Activated gamma-delta T cell treated with anti-CD3 and anti-CD28 coated beads, Interleukin-2, amount 50 U/mL, for 16 hours (primary cell): ENCODE measurements at regions not wholly inside any gene's neighbourhood (a gene's known extent, or its start where the extent isn't known, plus 50 kb on each side); places are given as distances from the start of the nearest gene placed in this dataset.
"Not testable (repeated sequence)": the region's sequence is repeated elsewhere in the genome, so short reads cannot be mapped to it uniquely, and the experiment has no call there.

Source experiments
- DNase-seq: peaks from one replicate; pipeline ENCODE4 v3.0.0-alpha.2; 2020; ENCODE audit warnings: low read depth

DNA sequence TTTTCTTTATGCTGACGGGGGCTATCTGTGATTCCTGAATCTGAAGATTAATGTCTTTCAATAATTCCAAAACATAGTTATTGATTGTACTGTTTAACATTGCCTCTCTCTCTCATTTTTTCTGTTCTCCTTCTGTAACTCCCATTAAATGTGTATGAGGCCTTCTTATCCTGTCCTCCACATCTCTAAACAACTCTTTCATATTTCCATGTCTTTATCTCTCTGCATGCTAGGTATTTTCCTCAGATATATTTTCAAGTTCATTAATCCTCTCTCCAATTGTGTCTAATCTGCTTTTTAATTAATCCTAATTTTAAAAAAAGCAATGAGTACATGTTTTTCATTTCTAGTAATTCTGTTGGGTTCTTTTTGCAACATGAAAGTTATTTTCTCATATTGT lies 173.2 kb downstream of the TLE3 start:
- DNase-seq, result no peak

DNA sequence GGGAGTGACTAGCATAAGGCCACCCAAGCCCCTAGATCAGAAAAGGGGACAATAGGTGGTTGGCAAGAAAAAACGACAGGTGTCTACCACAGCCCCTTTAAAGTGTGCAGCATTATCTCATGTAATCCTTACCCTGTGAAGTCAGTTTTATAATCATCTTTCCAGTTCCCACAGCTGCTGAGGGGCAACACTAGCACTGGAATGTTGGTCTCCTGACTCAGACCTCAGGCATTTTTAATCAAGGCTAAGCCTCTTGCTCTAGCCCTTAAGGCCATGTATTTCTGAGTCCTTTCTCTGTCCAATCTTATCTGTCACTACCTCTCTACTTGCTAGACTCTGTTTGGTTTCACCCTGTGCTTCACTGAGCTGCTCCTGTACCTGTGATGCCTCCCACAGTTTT lies 171.7 kb downstream of the TLE3 start:
- DNase-seq, result no peak

DNA sequence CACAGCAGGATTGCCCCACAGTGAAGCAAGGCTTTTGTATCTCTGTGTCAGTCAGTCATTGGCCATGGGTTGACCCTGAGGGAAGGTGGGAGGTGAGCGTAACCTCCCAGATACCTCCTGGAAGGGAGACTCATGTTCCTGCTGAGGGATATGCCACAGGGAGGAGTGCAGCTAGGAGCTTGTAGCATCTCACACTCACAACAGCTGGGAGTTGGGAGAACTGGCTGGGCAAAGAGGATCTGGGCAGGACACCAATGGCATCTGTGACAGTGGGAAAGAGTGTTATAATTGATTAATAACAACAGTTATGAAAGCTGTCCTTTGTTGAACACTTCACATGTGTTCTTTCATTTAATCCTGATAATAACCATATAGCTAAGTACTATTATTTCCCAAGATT lies 171.0 kb downstream of the TLE3 start:
- DNase-seq, result no peak

DNA sequence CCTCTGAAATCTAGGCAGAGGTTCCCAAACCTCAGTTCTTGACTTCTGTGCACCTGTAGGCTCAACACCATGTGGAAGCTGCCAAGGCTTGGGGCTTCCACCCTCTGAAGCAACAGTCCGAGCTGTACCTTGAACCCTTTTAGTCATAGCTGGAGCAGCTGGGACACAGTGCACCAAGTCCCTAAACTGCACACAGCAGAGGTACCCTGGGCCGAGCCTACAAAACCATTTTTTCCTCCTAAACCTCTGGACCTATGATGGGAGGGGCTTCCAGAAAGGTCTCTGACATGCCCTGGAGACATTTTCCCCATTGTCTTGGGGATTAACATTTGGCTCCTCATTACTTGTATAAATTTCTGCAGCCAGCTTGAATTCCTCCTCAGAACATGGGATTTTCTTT lies 168.8 kb downstream of the TLE3 start:
- not testable (repeated sequence) for DNase-seq

DNA sequence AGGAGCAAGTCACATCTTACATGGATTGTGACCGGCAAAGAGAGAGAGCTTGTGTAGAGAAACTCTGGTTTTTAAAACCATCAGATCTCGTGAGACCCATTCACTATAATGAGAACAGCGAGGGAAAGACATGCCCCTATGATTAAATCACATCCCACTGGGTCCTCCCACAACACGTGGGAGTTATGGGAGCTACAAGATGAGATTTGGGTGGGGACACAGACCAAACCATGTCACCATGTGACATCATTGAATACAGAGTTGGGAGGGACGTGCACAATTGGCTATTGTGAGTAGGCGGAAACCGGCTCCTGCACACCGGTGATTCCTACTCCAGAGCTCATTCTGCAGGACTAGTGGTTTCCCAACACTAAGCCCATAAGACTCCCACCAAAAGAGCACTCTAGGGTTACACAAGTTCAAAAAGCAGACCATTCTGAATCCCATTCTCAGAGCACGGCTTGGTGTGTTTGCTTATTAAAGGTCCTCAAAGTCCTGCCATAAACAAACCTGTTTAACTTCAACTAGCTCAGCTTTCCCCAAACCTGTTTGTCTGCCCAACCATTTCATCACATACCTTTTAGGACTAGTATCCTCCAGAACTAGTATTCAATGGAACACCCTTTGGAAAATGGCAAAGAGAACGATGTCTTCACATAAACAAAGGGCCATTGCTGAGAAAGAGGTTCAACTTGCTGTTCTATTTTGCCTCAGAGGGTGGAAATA lies 167.6 kb downstream of the TLE3 start:
- no peak for DNase-seq

DNA sequence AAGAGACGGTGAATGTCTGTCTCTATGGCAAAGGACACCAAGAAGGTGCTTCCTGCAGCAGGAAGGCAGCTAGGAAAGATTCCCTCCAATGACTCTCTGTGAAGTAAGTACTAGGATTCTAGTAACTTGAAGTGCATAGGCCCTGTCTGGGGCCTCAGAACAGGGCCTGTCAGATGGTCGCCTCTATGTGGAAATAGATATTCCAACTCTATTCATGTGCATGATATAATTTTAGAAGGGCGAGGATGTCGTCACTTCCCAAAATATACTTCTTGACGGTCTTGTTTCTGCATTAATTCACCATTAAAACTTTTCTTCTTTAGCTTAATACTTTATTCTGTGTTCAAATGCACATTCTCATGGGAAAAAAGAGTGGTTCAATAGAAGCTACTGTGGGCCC lies 167.0 kb downstream of the TLE3 start:
- no peak for DNase-seq

DNA sequence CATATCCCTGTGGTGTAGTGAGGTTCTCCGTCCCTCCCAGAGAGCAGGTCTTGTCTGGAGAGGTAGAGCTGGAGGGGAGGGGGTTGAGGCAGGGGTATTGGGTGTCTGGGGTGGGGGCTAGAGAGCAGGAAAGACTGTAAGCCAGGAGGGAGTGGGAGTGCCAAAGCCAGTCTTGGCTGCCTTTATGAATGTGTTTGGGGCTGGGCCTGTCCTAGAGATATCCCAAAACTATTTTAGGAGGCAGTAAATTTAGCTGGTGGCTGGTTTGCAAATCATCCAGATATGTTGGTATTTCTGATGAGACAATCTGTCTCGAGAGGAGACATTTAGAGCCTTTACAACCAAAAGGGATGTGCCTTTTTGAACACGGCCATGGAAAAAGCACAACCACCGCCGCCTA lies 166.6 kb downstream of the TLE3 start:
- no peak for DNase-seq

DNA sequence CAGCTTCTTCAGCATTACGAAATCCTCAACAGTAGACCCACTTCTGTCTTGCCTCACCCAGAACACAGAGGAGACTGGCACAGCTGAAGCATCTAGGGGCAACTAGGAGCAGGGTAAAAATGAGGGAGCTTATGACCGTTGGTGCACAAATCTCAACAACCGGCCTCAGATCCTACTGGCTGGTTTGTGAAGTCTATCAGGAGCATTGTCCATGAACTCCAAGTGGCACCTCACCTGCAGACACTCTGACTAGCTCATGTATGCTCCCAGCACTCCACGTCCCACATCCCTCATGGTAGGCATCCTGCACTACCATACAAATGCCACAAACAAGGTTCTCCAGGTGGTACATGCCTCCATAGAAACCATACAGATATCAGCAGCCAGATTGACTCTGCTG lies 163.1 kb downstream of the TLE3 start:
- no peak for DNase-seq

DNA sequence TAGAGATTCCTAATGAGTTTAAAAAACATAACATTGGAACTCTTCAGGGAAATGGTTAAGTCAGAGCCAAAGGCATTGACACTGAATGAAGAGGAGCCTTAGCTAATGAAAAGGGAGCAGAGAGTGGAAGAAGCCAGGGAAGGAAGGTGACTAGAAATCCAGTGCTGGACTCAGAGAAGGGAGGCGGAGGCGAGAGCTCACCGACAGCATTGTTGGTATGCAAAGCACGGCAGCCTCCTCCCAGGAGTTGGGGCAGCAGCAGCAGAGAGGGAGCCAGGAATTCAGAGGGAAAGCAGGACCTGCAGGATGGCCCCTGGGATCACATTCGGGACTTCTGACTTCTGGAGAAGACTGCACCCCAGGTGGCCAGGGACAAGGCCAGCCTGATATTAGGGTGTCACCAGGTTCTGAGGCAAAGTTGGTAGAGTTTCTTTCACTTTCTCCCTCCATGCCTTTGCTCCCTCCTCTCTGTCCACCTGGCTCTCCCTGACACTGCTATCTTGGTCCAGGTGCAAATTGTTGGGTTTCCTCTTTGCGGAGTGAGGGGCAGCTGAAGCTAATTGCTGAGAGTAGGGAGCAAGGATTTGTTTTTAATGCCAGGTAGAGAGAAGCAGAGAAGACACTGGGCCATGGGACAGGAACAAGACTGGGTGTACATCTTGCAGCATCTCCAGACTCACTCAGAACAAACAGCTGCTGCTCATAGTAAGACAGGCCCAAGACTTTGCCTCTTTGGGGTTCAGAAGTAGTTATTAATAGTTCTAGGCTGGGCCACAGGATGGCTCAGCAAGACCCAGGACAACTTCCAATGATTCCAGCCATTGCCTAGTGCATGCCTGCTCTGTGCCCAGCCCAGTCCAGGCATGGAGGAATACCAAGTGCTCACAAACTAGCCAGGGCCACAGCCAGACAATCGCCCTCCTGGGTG lies 157.9 kb downstream of the TLE3 start:
- no peak for DNase-seq

DNA sequence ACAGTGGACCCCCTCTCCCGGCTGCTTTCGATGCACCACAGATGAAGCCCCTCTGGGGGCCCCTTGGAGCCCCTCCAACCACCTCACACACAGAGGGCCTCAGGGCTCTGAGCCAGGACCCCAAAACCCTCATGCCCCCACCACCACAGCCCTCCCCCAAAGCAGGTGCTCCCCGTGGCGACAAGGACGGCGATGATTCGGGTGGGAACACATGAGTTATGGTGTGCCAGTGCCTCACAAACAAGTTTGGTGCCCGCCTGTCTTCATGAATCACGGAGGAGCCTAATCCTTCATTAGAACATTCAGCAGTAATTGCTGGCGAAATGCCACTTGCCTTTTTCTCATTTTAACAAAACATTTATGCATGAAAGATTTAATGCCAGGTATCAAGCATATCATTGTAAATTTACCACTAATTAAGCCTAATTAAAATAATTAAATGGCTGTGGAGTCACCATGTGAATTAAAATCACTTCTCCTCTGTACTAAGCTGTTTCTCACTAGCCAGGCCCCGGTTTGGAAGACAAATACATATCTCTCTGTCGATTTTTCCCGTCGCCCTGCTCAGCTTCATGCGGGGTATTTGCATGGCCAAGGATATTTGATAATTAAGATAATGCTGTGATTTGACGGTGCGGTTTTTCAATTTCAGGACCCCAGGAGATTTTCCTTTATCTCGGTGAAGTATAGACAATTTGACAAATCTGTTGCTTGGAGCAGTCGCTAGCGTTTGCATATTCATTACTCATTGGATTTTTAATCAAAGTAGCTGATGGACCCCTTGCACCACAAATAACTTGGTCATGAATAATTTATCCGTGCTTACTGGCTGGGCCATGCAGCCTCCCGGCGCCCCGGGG lies 157.0 kb downstream of the TLE3 start:
- no peak for DNase-seq

DNA sequence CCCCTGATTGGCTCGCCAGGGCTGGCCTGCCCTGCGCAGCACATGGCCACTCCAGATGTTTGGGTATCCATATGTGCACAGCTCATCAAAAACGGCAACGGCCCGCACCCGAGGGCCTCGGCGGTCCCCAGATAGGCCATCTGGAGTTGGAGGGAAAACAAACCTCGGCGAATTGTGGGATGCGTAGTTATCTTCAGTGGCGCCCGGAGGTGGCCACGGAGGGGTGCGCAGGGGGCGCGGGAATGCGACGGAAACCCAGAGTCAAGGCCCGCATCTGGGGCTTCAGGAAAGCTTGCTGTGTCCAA lies 156.5 kb downstream of the TLE3 start:
- DNase-seq, result no peak

DNA sequence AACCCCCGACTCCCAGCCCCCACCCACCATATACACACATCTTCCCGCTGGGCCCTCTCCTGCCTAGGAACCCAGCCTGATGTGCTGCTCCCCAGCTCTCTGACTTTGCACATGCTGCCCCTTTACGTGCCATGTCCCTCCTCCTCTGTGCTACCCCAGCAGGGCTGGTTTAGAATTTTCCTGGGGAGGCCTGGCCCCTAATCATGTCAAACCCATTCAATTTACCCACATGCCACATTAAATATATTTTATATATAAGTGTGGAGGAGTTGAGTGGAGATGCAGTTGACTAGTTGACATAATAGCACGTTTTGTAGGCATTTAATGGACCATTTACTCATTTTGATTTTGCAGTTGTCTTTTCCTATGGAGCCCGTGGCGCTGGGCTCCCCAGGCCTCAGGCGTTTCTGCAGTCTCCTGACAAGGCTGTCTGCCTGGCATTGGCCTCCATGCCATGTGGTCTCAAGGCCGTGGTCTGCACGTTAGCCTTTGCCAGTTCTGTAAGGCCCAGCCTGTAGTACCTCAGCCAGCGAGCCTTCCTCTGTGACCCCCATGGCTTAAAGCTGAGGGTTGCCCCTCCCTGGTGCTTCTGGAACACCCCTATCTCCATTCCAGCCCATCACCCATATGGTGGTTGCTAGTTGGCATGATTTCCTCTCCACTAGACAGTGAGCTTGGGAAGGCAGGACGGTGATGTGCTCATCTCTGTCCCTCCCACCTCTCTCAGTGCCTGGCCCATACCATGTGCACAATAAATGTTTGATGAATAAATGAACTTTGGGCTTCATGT lies 155.8 kb downstream of the TLE3 start:
- DNase-seq, result no peak

DNA sequence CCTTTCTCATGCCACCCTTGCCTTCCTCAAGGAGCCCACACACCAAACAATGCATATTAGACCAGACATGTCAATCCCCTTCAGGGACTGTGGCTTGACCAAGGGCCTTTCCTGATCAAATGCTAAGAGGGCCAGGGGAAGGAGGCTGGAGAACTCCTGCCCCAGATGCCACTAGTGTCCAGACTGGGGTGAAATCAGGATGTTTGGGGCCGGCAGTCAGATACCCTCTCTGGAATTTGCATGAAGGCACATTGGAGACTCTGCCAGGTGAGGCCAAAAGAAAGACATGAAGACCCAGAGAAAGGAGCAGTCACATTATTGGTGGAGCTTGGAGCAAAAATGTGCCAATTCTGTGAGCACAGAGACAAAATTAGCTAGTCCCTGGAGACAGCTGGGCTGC lies 154.1 kb downstream of the TLE3 start:
- no peak for DNase-seq

DNA sequence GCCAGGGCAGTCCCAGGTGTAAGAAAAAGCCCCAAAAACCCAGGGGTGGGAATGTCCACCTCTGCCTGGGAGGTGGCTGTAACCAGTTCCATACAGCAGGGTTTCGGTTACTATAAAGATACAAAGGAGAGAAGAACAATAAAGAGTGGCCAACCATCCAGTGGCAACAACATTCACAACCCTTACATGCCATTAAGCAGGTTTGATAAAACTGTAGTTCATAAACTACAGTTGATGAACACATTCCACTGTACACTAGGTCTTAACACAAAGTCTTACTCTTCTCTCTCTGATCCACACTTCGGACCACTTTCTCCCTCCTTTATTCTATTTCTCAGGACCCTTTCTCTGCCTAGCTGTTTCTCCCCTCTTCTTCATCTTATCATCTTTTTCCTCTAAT lies 152.0 kb downstream of the TLE3 start:
- no peak for DNase-seq

DNA sequence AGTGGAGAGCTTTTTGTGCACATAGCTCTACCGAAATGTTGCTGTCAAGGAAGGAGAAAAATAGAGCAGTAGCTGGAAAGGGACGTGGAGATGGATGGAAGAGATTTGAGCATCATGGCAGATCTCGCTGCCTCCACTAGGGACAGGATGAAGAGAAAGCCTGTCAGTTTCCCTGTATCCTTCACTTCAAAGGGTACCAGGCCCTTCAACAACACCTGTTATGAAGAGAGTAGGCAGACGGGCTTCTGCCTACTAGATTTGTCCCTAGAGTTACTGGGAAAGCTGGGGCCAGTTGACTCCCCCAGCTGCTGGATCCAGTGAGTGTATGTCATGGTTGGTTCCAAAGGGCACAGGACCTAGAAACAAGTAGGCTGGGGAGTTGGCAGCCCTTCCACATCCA lies 150.8 kb downstream of the TLE3 start:
- DNase-seq, result no peak

DNA sequence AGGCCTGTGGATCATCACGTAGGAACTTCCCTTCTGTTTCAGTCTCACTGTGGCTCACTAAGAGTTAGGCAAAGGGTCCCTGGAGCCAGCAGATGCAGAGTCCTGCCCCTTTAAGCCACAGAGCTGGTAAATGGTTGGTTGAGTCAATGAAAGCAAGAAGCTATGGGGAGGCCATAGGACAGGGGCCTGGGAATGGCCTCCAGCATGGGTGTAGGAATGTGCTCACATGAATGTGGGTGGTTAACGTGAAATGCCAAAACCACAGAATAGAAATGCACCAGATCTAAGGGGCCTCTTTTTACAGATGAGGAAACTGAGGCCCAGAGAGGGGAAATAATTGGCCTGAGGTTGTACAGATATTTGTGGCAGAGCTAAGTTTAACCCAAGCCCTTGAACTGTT lies 150.3 kb downstream of the TLE3 start:
- DNase-seq, result no peak

DNA sequence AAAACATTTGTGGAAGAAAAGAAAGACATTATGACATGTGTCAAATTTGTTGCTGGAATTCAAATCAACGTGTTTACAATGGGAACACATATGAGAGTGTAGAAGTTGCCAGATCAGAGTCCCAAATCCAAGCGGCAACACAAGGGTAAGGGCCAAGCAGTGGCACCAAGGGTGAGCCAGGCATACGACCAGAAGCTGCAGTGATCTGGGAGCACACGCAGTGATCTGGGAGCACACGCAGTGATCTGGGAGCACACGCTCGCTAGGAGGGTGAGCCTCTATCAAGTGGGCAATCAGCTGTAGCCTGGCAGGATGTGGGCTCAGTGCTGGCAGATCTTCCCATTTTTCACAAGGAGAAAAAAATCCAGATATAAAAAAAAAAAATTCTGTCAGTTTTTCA lies 148.2 kb downstream of the TLE3 start:
- DNase-seq, result no peak

DNA sequence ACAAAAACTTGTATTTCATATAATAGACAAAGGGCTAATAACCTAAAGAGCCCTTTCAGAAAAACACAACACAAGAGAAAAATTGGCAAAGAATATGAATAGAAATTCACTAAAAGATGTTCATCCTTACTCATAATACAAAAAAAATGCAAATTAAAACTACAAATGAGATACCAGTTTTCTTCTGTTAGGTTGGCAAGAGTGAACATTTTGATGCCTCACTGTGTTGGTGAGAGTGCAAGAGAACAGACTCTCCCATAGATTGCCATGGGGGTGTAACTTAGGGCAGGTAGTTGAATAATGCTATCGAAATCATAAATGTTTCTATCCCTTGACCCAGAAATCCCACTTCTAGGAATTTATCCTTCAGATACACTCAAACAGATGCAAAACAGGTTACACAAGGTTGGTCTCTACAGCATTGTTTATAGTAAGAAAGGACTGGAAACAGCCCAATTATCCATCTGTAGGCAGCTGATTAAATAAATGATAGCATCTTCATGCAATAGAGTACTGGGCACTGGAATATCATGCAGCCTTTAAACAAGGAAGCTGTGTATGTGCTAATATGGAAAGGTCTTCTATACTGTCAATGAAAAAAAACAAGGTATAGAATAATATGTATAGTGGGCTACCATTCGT lies 146.3 kb downstream of the TLE3 start:
- DNase-seq, result no peak

DNA sequence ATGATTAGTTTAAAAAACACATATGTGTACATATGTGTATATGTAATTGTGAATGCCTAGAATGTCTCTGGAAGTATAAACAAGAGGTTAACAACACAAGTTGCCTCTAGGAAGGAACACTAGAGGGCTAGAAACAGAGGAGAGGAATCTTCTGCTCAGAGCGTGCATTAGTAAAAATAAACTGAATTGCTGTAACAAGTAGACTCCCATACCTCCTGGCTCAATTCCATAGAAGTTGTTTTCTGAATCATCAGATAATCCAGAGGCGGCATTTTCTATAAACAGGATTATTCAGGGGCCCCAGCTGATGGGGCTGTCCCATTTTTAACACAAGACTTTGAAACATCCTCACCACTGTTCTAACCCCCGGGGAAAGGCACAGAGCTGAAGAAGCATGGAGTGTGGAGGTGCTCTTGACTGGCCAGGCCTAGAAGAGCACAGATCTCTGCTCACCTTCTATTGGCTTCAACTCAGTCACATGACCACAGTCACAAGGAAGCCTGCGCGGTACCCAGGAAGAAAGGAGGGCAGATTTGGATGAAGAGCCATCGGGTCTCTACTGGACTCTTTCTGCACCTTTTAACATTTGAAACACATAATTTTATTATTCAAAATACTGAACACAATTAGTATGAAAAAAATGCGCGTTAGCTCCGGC lies 145.7 kb downstream of the TLE3 start:
- DNase-seq, result no peak

DNA sequence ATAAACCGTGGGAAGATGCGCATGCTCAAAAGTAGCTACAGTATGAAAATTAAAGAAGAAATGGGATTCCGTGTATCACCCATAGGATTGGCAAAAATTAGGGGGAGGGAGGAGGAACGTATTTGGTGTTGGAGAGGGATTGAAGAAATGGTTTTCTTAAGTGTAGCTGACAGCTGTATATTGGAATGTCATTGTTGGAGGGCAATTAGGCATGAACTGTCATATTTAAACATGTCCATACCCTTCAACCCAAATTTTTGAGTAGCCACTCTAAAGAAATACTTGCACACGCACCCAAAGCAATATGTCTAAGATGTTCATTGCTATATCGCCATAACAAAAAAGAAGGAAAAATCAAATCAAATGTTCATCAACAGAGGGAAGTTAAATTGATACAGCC lies 144.7 kb downstream of the TLE3 start:
- no peak for DNase-seq

DNA sequence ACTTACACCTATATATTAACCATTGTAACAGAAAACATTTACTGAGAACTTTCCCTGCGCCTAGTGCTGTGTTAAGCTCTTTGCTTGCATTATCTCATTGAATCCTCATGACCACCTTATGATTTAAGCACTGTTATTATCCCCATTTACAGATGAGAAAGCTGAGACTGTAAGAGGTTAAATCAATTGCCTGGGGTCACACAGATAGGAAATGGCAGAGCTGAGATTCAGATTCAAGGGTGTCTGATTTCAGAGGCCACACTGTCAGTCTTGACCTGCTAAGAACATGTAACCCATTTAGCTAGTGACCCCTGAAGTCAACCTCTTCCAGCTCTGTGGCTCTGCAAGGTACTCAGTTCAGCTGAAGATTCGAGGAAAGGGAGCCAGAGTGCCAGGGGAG lies 143.9 kb downstream of the TLE3 start:
- DNase-seq, result no peak
